ENCODE measurements at regions not wholly inside any gene's neighbourhood (a gene's known extent, or its start where the extent isn't known, plus 50 kb on each side); places are given as distances from the start of the nearest gene placed in this dataset.

DNA sequence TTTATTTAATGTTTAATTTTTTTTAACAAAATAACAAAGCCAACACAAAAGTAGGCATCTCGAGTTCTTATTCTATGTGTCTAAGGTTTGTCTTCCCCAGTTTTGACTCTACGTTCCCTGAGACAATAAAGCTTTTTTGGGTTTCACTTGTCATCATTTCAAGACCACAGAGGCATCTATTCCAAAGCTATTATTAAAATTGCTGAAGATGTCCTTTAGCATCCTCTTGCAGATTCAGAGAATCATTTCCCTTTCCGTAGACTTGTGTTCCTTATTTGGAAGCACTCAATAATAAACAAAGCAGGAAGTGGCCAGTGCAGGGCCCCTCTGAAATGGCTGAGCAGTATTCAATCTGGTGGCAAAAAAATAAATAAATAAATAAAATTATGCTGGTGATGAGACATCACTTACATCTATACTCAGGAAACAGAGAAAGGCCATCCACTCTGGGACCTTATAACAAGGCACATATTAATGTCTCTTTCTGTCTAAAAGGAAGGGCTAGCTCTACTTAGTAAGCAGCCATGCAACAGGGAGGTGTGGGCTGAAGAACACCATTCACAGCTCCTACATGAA, 362.3 kb downstream of the WDR72 start:
- DNase-seq: no peak

DNA sequence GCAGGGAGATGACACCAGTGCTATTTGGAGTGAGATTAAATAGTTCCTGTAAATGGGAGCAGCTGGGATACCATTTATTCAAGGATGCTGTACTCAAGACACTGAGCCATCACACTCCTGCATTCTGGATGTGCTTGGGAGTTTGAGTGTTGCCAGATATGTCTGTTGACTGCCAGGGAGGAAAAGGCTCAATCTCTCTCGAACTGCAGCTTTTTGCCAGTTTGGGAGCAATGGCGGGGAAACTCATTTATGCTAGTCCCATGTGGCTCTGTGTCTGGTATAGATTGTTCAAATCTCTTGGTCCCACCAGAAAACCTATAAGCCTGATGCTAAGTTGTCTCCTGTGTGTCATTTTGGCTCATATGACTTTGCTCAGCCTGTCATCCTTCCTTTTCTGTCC, 363.6 kb downstream of the WDR72 start:
- no peak for DNase-seq

DNA sequence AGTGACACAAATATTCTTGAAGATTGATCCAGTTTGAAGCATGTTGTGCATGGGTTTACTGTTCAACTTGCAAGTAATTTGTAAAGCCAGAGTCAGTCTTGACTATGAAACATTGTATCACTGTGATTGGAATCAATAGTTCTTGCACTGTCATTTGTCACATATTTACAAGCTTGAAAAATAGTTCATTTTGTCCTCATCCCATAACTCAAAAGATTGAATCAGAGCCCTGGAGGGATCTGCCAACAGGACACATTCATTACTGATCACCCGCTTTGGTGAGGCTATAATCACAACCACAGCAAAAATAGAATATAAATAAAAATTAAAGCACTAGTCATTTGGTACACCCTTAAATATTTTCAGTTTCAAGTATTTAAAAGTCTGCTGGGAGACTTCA, 368.9 kb downstream of the WDR72 start:
- DNase-seq: no peak

DNA sequence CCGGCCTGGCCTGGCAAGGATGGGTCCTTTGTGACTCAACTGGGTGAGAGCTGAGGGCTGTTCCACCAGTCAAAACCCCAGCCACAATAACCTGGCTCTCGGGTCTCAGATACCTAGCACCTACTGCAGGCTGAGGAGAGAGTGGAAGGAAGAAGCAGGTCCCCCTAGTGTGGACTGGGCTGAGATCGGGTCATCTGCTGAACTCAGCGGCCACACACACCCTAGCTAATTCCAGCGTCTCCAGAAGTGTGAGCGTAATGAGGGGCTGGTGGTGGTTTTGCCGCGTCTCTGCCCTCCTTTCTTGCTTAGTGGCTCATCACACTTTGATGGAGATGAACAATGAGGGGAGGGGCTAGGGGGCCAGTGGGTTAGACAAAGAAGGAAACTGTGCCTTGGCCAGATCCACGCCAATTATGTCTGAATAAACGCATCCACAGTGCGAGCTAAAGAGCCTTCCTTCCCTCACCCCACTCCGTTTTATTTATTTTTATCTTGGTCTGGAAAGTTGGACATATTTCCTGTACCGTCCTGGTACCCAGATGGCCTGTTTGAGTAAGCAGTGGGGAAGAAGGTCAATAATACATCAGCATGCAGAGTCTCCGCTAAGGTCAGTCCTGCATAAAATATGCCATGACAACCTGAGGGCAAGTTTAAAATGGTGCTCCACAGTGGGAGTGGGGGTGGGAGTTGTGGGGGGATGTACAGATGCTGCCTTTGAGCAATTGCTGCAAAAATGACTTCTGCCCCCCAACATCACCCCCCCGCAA, 370.0 kb downstream of the WDR72 start:
- DNase-seq: no peak

DNA sequence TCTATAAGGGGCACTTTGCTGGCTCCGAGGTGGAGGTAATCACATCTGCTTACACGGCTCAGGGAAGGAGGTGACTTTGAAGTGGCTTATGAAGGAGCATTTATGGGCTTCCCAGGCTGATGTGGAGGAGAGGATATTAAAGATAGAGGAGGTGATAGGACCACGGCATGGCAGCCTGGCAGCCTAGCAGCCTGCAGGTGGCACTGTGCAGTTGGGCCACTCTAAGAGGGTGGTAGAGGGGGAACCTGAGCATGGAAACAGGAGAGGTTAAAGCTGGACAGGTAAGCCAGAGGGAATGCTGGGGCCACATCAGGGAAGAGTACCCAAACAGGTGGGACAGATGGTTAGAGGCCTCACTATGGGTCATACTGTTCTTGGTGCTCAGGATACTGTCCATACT, 375.0 kb downstream of the WDR72 start:
- no peak for DNase-seq

DNA sequence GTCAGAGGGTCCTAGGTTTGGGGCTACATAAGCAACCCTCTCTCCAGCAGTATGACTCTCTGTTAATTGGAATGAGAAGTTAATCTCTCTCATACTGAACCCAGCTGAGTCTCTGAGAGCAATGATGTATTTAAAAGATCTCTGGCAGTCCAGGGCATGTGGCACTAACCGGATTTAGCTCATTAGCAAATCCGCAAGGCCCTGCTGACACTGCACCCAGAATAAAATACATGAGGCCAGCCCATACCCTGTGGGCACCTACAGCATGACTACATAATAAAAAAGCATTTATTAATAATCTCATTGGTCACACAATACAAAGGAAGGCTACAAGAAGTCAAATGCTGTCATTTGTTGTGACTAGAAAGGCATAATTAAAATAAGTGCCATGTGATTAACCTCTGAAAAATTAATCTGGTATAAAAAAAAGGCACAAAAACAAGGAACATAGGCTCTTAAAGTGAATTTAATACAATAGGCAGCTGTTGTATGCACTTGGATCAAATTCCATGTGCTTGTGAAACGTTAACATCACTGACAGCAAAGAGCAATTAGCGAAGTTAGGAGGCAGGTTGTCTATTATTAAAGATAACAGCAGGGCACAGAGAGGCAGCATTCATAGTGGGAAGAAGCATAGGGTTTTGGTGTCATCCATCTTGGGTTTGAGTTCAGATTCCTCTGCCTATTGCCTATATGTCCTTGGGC, 381.2 kb downstream of the WDR72 start:
- no peak for DNase-seq

DNA sequence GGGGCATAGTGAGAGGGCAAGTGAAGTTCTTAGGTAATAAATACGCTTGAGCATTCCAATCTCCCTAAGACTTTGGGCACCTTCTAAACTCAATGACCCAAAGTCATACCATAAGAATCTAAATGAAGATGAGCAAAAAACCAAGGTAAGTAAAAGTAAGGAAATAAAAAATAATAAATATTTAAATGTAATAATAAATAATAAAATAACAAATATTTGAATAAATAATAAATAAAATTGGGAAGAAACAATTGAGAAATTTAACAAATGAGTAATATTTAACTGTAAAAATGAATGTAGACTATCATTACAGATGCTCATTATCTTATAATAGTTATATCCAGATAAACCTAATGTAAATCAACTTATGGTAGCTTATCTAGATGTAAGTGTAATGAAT, 391.7 kb downstream of the WDR72 start:
- DNase-seq: no peak

DNA sequence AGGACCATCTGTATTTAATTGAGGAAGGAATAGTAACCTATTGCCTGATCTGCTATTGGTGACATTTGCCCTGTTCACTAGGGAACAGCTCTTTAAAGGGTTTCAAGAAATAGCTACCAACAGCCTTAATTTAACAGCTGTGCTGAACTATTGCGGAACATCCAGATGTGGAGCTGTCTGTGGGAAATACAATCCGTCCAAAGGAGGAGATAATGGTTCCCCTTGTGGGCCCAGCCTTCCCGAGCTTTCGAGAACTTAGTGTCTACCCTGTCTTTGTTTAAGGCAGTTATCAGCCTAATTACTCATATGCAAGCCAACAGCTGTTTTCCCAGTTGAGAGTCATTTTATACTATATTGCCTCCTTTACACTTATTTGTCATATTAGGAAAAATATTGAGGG, 398.6 kb downstream of the WDR72 start:
- DNase-seq: no peak

DNA sequence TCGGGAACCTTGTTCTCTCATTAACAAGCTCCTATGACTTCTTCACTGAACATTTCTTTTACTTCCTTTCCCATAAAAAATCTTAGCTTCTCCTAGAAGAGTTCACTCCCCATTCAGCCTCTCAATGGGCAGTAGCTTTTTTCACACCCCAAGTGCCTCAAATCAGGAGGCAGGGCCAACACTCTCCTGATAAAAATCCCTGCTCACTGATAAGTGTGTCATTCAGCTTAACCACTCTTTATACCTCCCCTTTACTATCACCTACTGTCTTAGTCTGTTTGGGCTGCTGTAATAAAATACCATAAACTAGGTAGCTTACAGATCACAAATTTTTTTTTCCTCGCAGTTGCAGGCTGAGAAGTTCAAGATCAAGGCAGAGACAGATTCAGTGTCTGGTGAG, 400.4 kb downstream of the WDR72 start:
- no peak for DNase-seq

DNA sequence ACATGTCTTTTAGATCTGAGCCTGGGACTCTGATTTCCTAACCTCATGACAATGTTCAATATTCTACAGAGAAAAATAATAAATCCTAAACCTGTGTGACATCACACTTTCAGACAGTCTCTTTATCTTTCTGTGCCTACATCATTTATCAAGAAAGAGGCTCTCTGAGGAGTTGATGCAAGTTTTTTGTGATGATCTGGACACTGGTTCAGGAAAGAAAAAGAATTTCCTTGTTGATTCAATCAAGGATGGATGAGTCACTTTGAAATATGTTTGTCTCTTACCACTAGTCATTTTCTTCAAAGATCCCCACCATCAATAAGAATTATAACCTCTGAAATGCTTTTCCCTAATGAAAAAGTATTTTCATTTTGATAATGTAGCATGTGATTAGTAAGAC, 404.6 kb downstream of the WDR72 start:
- DNase-seq: no peak

DNA sequence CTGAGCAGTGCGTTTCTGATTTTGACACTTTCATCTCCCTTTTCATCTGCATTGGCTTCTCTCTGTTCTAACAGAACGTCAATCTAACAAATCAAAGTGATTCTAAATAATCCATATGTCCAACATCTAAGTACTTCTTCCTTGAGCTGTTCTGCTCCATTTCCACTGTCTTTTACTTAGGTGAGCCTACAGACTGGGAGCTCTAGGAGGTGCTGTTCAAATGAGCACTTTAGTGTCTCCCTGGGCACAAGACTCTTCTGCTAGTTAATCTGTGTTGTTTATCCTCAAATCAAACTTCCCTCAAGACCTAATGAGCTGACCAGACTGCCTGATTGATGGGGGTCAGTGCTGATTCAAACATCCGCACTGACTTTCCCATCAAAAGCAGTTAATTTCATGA, 408.1 kb downstream of the WDR72 start:
- no peak for DNase-seq

DNA sequence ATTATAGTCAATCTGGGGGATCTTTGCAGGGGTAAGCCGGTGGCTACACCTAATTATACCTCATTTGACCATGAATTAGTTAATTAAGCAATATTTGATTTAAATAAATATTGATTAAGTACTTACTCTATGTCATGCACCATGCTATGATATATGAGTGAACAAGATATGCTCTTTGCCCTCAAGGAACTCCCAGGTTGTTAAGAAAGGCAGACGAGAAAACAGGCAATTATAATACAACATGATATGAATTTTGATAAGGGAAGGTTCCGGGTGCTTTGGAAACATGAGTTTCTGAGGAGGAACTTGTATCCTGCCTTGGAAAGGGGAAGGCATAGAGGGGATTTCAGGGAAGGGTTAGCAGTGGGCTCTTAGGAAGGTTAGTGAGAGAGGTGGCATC, 412.9 kb downstream of the WDR72 start:
- DNase-seq: no peak

DNA sequence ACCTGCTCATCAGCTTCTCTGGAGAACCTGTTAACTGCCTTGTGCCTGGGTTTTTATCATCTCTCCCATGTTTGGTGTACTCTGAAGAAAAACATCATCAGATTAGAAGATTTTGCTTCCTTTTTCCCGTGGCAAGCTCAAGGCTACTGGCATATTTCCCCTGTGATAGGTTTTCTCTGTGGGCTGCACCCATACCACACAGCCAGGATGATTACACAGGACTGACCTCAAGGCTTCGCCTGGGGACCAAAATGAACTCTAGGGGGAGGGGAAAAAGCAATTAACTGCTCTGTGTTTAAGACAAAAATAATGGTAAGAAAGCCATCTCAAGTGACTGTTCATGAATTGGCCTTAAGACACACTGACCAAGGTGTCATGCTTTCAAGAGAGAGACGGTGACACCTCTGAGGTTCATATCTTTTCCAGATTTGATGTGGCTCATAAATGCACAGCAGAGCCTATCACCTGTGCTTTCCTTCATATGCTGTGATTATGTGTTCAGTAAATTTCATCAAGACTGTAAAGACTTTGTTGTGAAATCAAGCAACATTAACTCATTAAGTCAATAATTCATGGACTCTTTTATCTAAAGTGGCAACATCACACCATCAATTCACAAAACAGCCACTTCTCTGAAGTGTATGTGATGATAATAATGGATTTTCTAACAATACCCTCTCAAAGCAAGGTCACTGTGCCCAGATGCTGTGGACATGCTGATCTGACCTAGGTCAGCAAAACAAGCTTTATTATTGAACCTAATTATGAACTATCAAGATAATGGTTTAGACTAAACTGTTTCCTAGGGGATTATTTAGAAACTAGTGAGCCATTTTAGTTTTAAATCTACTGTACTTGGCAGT, 427.9 kb downstream of the WDR72 start:
- DNase-seq: no peak

DNA sequence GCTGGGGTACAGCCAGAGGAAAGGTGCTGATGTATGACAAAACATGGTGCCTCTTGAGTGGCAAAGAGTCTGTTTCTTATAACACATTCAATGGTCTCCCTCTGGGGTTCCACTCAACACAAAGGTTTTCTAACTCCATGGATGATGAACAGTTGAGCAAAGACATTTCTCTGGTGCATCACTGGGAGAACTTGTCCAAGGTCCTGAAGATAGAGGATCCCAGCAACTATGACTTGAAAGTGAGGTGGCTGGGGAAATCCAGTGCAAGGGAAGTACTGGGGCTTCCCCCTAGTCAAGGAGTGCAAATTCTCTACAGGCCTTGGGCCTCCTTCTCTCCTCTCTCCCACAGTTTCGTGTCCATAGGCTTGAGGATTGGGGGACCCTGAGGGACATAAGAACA, 431.1 kb downstream of the WDR72 start:
- DNase-seq: no peak

DNA sequence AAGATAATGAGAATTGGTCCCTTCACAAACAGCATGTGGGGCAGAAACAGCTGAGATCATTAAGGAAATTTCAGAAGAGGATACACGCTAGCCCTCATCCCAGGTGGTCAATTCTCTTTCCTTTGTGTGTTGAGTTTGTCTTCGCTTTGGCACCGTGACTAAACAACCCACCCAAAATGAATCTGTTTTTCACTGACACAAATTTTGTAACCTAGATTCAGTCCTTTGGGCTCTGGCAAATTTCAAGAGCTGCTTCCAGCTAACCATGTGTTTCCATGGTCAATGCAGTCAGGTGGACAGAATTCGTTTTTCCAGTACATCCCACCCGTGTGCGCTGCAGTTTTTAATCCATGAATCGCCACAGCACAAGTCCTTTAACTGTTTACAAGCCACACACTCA, 435.4 kb downstream of the WDR72 start:
- no peak for DNase-seq

DNA sequence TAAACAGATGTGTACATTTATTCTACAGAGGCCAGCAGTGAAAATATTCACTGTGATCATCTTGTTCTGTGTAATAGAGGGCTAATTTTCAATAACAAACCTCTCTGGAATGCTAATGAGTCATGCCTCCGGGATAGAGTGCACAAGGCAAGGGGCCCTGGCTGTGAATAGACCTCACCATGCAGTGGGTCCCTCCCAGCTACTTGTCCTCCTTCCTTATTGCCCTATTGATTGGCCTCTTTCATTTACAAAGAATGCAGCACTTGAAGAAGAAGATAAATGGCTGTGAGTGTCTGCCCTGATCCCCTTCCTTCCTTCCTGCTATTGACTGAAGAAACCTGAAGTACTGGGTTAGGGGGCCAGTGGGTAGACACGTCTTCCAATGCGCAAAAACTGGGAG, 436.3 kb downstream of the WDR72 start:
- no peak for DNase-seq

DNA sequence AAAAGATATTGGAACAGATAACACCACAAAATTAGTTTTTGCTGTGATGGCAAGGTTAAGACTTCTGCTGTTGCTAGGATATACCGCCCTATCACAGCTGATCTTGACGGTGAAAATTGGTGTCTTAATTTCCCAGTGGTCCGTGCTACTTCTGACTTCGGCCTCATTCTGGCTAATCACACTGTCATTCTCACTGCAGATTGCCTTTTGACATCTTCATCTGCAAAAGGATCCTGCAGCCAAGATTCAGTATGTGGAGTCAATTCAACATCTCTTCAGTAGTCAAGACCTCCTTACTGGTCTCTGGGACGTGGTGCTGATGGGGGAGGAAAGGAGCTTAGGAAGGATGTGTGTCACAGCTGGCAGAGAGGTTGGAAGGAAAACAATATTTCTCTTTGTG, 438.6 kb downstream of the WDR72 start:
- DNase-seq: no peak

DNA sequence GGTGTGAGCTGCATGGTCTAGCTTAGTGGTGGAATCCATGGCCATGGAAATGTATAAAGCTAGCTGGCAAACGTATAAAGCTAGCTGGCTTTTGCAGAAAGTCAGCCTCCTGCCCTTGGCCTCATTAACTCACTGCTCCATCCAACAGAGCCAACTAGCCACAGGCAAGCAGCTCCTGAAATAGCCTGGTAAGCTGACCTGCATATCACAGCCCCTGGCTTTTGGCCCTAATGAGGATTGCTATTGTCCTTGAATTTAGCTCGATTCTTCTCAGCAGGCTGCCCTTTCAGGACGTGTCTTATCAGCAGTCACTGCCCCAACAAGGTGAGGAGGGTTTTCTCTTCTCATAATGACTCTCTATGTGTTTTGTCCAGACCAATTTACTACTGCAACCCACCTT, 446.8 kb downstream of the WDR72 start:
- no peak for DNase-seq

DNA sequence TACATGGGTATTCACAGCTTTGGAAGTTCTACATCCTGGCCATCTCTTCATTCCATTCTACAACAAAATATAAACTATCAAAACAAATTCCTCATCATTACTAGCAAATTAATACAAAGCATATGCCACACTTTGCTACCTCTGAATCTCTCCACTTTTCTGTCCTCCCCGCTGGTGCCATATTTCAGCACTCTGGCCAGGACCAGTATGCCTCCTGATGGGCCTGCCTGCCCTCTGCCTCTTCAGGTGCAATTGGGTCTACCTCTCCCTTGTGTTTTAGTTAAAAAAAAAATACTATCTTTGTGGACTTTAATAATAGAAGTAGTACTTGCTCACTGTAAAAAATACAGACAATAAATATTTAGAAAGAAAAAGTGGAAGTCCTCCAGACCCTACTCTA, 448.8 kb downstream of the WDR72 start:
- no peak for DNase-seq

DNA sequence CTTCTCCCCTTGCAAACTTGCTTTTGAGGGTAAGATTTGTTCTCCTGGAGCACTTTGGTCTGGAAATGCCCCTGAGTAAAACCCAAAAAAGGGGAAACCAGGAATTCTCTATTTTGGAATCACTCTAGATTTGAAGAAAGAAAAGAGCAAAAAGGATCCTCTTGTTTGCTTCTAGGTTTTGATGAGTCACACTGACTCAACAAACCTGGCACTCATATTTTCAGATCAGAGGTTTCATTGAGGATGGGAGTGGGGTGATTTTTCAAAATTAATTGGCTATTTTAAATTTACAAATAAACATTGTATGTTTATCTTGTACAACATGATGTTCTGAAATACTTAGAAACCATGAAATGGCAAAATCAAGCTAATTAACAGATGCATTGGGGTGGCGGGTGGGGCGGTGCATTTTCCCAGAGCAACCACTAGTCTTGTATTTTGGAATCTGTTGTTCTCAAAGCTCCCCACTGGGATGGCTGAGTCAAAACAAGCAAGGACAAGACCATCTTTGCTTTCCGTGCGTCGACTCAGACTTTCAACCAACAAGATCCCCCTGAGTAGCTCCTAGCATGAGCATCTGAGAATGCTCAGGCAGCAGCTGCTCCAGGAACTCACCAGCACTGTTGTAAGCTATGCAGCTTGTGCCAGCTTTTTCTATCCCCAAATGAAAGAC, 451.4 kb downstream of the WDR72 start:
- no peak for DNase-seq

DNA sequence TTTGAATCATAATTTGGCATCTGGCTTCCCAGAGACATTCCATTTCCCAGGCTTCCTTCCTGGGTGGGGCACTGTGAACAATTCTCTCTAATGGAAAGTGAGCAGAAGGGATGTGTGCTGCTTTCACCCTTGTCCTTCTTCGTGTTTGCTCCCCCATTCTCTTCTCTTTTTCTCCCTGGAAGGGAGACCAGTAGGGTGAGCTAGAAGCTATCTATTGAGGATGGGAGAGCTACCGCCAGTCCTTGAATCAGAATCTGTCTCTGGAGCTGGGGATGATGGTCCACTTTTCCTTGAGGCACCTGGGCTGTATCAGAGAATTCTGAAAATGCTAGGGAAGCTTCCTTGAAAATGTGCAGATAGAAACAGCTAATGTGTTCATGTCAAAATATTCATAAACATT, 453.9 kb downstream of the WDR72 start:
- no peak for DNase-seq

DNA sequence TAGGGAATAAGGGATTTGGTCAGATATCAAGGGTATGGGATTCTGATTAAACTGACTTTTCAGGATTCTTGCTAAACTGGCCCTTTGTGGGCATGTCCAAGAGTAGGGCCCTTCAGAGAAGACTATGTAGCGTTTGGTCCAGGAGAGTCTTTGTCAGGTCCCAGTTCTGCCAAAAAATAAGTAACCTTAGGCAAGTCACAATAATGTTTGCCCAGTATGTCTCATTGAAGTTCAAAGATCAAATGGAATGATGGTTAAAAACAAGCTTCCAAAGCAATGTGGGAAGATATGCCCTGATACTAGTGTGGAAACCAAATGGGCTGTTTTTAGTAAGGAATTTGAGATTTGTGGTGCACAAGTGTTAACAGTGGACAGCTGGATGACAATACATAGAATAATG, 454.4 kb downstream of the WDR72 start:
- no peak for DNase-seq

DNA sequence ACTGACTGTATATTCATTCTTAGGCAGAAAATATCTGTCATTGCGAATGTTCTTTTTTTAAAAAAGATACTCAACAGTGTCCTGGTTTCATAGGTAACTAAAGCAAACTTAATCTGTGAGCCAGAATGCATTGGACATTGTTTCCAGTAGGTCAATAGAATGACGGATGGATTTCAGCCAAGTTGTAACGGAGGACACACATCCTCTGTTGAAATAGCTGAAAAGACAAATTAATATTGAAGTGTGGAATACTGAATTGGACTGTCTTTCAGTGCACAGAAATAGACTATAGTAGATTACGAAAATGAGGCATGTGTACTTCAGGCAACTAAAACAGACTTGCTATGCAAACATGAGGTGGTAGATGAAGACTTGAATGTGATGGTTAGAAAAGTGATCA, 461.6 kb downstream of the WDR72 start:
- no peak for DNase-seq
